AG09319 (cell line): ENCODE measurements at regions not wholly inside any gene's neighbourhood (a gene's known extent, or its start where the extent isn't known, plus 50 kb on each side); places are given as distances from the start of the nearest gene placed in this dataset.

ENCODE experiments used
- DNase-seq: peaks from one replicate; pipeline ENCODE4 v3.0.0-alpha.2; 2010; ENCODE audit warnings: low read depth; ENCODE audit errors: extremely low read depth
- TF ChIP-seq, protein P1 (sequence below): IDR thresholded peaks from 2 replicates; pipeline ENCODE4 v1.5.1; 2011; ENCODE audit warnings: low read depth, mild to moderate bottlenecking, inconsistent platforms, low read length, moderate library complexity

GRCh38 chr13:103203735-103204330 lies 137.6 kb upstream of the SLC10A2 start:
- TF ChIP-seq, protein P1, sequence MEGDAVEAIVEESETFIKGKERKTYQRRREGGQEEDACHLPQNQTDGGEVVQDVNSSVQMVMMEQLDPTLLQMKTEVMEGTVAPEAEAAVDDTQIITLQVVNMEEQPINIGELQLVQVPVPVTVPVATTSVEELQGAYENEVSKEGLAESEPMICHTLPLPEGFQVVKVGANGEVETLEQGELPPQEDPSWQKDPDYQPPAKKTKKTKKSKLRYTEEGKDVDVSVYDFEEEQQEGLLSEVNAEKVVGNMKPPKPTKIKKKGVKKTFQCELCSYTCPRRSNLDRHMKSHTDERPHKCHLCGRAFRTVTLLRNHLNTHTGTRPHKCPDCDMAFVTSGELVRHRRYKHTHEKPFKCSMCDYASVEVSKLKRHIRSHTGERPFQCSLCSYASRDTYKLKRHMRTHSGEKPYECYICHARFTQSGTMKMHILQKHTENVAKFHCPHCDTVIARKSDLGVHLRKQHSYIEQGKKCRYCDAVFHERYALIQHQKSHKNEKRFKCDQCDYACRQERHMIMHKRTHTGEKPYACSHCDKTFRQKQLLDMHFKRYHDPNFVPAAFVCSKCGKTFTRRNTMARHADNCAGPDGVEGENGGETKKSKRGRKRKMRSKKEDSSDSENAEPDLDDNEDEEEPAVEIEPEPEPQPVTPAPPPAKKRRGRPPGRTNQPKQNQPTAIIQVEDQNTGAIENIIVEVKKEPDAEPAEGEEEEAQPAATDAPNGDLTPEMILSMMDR = no peak
- no peak for DNase-seq

- no peak for DNase-seq
Observed at GRCh38 chr13:103200118-103200885, 134.1 kb upstream of the SLC10A2 start.

GRCh38 chr13:103199380-103200088 lies 133.3 kb upstream of the SLC10A2 start:
- DNase-seq = no peak
- TF ChIP-seq, protein P1 = no peak

More at GRCh38 chr13:103200118-103200885, 134.1 kb upstream of the SLC10A2 start:
- TF ChIP-seq, protein P1 = no peak

DNA sequence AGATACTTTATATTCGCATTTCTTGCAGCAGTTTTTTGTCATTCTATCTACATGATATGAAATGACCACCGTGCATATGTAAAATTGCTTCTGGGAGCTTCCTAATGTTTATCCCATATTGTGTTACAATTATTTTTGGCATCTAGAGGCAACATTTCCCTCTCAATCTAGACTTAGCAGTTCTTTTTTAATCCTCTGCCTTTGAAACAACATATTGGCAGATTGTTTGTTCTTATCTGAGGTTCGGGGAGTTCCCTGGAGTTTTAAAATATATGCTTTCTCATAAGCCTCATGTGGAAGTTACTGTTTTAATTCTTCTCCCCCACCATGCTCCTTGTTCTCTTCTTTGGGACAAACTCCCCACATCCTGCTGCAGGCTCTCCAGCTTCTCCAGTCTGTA lies 130.1 kb upstream of the SLC10A2 start:
- TF ChIP-seq, protein P1 = no peak
- no peak for DNase-seq

GRCh38 chr13:103195762-103196161 lies 129.5 kb upstream of the SLC10A2 start:
- TF ChIP-seq, protein P1 = no peak
- no peak for DNase-seq

DNA sequence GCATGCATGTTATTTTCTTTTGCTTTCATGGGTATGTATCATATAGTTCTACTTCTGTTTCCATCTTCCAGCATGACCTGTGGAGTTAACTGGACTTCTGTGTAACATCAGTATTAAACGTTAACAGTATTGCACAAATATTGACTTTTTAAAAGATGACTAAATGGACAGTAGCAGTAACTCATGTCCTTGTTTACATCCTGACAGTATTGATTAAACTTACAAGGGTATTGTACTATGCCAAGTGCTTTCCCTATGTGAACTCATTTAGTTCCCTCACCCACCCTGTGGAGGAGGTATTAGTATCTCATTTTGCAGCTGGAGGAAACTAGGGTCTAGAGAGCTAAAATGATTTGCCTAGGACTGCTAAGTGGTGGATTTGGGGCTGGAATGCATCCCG lies 128.7 kb upstream of the SLC10A2 start:
- TF ChIP-seq, protein P1 = no peak
- no peak for DNase-seq
